GM12891 (cell line): ENCODE measurements at regions not wholly inside any gene's neighbourhood (a gene's known extent, or its start where the extent isn't known, plus 50 kb on each side); places are given as distances from the start of the nearest gene placed in this dataset.
A peak's percentile ranks its signal among the peaks of the same experiment; 100 is the strongest.

ENCODE experiments used
- DNase-seq: peaks from one replicate; pipeline ENCODE4 v3.0.0; 2011; ENCODE audit warnings: low spot score; ENCODE audit not compliant: insufficient read length
- FAIRE-seq: peaks from 2 replicates; lab custom pipeline; 2011; peaks lifted over from hg19 to GRCh38; lab: Jason Lieb, UNC
- PAX5 ChIP-seq: IDR thresholded peaks from 2 replicates; pipeline ENCODE4 v1.6.1; 2011; ENCODE audit warnings: low read length, moderate library complexity, mild to moderate bottlenecking; ENCODE audit not compliant: insufficient read depth, severe bottlenecking
- POLR2A ChIP-seq: IDR thresholded peaks from 2 replicates; pipeline ENCODE4 v1.6.1; 2011; ENCODE audit warnings: low read depth, low read length, control low read depth
- POLR2AphosphoS5 ChIP-seq: IDR thresholded peaks from 2 replicates; pipeline ENCODE4 v1.6.1; 2011; ENCODE audit warnings: low read depth, low read length, control low read depth
- POU2F2 ChIP-seq: IDR thresholded peaks from 2 replicates; pipeline ENCODE4 v1.6.1; 2011; ENCODE audit warnings: low read depth, mild to moderate bottlenecking, control low read depth, low read length, moderate library complexity
- SPI1 ChIP-seq: IDR thresholded peaks from 2 replicates; pipeline ENCODE4 v1.6.1; 2011; ENCODE audit warnings: low read depth, low read length, control low read depth
- TAF1 ChIP-seq: IDR thresholded peaks from 2 replicates; pipeline ENCODE4 v1.6.1; 2011; ENCODE audit warnings: low read depth, low read length, control low read depth

- TF ChIP-seq SPI1 (no peak), POU2F2 (no peak), POLR2A (no peak), PAX5 (no peak), POLR2AphosphoS5 (no peak), TAF1 (no peak)
- no peak for DNase-seq
- FAIRE-seq: no peak
Observed at GRCh38 chr3:165404357-165405027, 208.3 kb upstream of the SLITRK3 start.

DNA sequence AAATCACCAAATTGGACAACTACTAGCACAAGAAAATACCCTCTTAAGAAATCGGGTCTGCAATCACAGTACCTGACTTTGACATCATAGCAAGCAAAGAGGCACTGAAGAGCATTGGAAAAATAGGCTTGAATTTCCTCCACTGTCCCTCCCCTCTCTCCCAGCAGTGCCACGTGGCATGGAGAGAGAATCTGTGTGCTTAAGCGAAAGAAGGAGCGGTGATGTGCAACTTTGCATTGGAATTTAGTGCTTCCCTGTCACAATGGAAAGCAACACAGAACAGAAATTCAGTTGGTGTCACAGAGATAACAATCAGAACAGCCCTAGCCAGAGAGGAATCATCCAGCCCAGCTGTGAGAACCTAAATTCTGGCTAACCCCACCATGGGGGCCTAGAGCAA, 207.5 kb upstream of the SLITRK3 start:
- FAIRE-seq (no peak), DNase-seq (no peak)
- no peak for TF ChIP-seq POLR2AphosphoS5
- no peak for TF ChIP-seq SPI1
- no peak for TF ChIP-seq PAX5
- TF ChIP-seq POLR2A: no peak
- no peak for TF ChIP-seq POU2F2
- TF ChIP-seq TAF1: no peak

DNA sequence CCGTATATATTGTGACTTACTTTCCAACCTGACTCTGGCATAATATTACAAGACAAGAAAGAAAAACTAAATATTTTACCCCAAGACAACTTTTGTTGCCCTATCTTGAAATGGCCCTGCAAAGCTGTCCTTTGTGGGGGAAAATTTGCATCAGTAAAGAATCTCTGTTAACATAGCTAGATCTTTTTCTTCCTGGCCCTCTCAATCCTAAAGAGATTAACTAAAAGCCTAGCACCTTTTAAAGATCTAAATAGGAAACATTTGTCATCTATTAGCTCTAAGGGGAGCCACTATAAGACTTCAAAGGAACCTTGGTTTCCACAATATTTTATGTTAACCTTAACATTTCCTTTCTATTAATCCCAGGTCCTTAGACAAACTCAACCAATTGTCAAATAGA, 199.0 kb upstream of the SLITRK3 start:
- no peak for TF ChIP-seq TAF1
- TF ChIP-seq SPI1: no peak
- no peak for TF ChIP-seq PAX5
- TF ChIP-seq POLR2AphosphoS5: no peak
- no peak for TF ChIP-seq POLR2A
- no peak for TF ChIP-seq POU2F2
- FAIRE-seq (no peak), DNase-seq (no peak)

DNA sequence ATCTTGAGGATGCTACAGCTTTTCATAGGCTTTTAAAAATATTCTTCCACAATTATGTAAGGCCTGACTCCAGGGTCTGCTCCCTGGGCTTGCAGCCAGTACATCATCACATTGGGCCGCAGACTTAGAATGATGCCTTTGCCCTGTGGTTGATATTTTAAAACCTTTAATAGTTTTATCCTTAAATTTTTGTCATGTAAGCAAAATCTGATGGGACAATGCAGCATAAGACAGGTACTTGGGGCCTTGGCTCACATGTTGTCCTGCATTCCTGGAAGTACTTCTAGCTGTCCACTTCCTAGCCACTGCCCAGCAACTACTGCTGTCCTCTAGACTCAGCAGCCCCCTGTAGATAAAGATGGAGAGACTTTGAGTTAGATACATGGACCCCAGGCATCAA, 197.3 kb upstream of the SLITRK3 start:
- DNase-seq: no peak
- FAIRE-seq: no peak
- TF ChIP-seq POU2F2 (no peak), POLR2AphosphoS5 (no peak), PAX5 (no peak), SPI1 (no peak)

DNA sequence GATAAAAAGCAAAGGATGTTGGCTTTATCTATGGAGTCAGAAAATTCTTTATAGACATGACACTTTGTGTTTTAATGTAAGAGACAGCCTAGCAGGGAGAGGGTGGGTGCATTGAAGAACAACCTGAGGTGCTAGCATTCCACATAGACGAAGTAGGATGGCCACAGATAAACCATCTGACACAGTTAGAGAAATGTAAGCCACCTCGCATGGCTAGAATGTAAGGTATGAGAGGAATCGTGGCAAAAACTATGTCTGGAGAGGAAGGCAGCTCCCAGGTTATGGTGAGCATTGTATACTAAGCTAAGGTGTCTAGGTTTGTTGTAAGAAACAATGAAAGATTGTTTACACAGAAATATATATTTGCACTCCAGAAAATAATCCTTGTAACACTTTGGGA, 194.0 kb upstream of the SLITRK3 start:
- no peak for TF ChIP-seq PAX5
- TF ChIP-seq TAF1: no peak
- no peak for TF ChIP-seq SPI1
- no peak for TF ChIP-seq POLR2A
- TF ChIP-seq POU2F2: no peak
- TF ChIP-seq POLR2AphosphoS5: no peak
- no peak for FAIRE-seq
- DNase-seq: no peak

DNA sequence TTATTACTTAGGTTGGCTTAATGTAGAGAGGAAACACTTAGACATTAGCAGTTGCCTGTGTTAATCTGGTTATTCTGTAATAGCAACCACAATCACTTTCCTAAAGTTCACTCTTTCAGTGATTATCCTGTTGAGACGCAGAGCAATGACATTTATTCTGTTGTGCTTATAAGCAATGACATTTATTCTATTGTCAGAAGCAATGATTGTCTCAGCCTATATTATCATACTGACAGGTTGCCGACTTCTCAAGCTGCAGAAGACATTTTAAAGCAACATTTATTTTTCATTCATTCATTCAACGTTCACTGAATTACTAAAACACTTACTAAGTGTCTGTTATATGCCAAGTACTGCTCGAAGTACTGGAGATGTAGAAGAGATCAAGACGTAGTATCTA, 193.5 kb upstream of the SLITRK3 start:
- TF ChIP-seq PAX5 (no peak), SPI1 (no peak), POU2F2 (no peak), POLR2A (no peak), TAF1 (no peak), POLR2AphosphoS5 (no peak)
- no peak for FAIRE-seq
- no peak for DNase-seq

DNA sequence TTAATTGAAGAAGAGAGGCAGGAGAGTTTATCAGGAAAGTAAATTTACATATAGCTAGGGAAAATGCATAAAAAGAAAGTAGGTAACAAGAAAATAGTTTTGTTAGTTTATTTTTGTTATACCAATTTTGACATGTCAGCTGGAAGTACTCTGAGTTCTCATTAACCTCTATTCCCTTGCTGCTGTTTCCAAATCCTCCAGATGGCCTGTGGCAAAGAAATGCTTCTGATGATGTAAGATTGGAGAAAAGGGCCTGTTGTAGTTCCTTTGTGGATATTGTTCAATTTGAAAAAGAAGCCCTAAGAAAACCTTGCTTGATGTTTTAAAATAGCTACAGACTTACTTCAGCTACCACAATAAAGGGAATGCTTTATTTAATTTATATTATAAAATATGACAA, 192.9 kb upstream of the SLITRK3 start:
- no peak for FAIRE-seq
- no peak for DNase-seq

DNA sequence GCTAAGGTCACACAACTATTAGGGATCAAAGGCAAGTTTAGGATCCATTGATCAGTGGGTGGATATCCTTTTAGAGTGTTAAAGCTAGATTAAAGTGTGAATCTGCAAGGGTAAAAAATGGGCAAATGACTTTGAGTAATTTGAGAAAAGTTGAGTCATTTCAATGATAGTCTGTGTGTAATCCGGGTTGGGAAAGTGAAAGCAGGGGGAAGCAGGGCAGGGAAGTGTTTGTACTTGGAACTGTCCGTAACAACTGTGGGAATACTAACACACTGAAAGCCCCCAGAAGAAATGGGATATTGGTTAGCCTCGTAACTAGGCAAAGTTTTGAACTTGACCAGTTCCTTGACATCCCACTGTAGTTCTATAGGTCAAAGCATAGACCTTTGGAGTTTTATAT, 187.2 kb upstream of the SLITRK3 start:
- no peak for TF ChIP-seq POU2F2
- no peak for TF ChIP-seq SPI1
- TF ChIP-seq PAX5: no peak
- TF ChIP-seq POLR2AphosphoS5: no peak
- FAIRE-seq (no peak), DNase-seq (no peak)

More for the DNA sequence above, 192.9 kb upstream of the SLITRK3 start:
- TF ChIP-seq POLR2AphosphoS5 (no peak), POU2F2 (no peak), POLR2A (no peak), TAF1 (no peak), PAX5 (no peak), SPI1 (no peak)

GRCh38 chr3:165382672-165383071, 186.5 kb upstream of the SLITRK3 start:
- no peak for DNase-seq
- no peak for TF ChIP-seq POLR2A
- TF ChIP-seq TAF1: no peak
- TF ChIP-seq SPI1: no peak
- TF ChIP-seq POLR2AphosphoS5: no peak
- TF ChIP-seq POU2F2: no peak
- TF ChIP-seq PAX5: no peak
- no peak for FAIRE-seq

- no peak for FAIRE-seq
- no peak for DNase-seq
- no peak for TF ChIP-seq SPI1
- no peak for TF ChIP-seq TAF1
- TF ChIP-seq PAX5: no peak
- no peak for TF ChIP-seq POLR2A
- TF ChIP-seq POLR2AphosphoS5: no peak
- TF ChIP-seq POU2F2: no peak
Observed at GRCh38 chr3:165378761-165379160, 182.6 kb upstream of the SLITRK3 start.

DNA sequence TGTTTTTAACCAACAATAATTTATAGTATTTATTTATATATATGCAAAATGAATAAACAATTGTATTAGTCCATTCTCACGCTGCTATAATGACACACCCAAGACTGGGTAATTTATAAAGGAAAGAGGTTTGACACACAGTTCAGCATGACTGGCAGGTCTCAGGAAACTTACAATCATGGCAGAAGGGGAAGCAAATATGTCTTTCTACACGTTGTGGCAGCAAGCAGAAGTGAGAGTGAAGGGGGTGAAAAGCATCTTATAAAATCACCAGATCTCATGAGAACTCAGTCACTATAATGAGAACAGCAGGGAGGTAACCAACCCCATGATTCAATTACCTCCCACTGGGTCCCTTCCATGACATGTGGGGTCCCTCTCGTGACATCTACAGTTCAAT, 162.8 kb upstream of the SLITRK3 start:
- TF ChIP-seq POLR2AphosphoS5: no peak
- TF ChIP-seq TAF1: no peak
- TF ChIP-seq SPI1: 0 out of 2 replicates have a peak, but pooled peaks have one; percentile 8
- DNase-seq (no peak), FAIRE-seq (no peak)
